IMR-90 (cell line): ENCODE measurements at regions not wholly inside any gene's neighbourhood (a gene's known extent, or its start where the extent isn't known, plus 50 kb on each side); places are given as distances from the start of the nearest gene placed in this dataset.
"Not testable (repeated sequence)": the region's sequence is repeated elsewhere in the genome, so short reads cannot be mapped to it uniquely, and the experiment has no call there.

Experiments
- ATAC-seq: fragments of 200-7000 bp; cut with Tn5 transposase; 2 replicates; pipeline ENCODE4 v1.9.1; 2020; ENCODE audit warnings: low read depth, mild to moderate bottlenecking, moderate library complexity
- BruUV-seq: library from RNA; stranded (reverse); fragments of 400-500 nt; replicated peaks from 2 replicates; lab custom pipeline; 2021; lab: Mats Ljungman, UMichigan
- CTCF ChIA-PET: fragments of 300-600 bp; formaldehyde crosslinking; extraction: SDS; loops from one replicate; lab custom pipeline; 2021; ENCODE audit warnings: antibody characterized with exemption; lab: Yijun Ruan, JAX
- POLR2A ChIA-PET: fragments of 300-600 bp; sonication (Branson Sonifier 250); formaldehyde crosslinking; loops from one replicate; lab custom pipeline; 2022; ENCODE audit warnings: antibody characterized with exemption; ENCODE audit not compliant: unreplicated experiment; lab: Charles Lee
- DNase-seq: peaks from one replicate; pipeline ENCODE4 v3.0.0; 2013
- H2AFZ ChIP-seq: replicated peaks from 2 replicates; pipeline ENCODE3; 2013; ENCODE audit warnings: low read length, mild to moderate bottlenecking; ENCODE audit not compliant: poor library complexity
- H2AK5ac ChIP-seq: 2 replicates; pipeline ENCODE4 v1.6.1; 2013; ENCODE audit warnings: low read depth, low read length, inconsistent platforms
- H2AK9ac ChIP-seq: replicated peaks from 2 replicates; pipeline ENCODE3; 2013; ENCODE audit warnings: mild to moderate bottlenecking, low read depth, low read length, moderate library complexity; ENCODE audit not compliant: poor library complexity
- H2BK120ac ChIP-seq: 2 replicates; pipeline ENCODE4 v1.6.1; 2013; ENCODE audit warnings: low read depth, low read length, inconsistent platforms
- H2BK15ac ChIP-seq: 3 replicates; pipeline ENCODE4 v1.6.1; 2013; ENCODE audit warnings: low read depth, low read length, inconsistent platforms
- H2BK20ac ChIP-seq: 2 replicates; pipeline ENCODE4 v1.6.1; 2013; ENCODE audit warnings: low read depth, mild to moderate bottlenecking, inconsistent platforms, low read length, moderate library complexity
- H2BK5ac ChIP-seq: 2 replicates; pipeline ENCODE4 v1.6.1; 2013; ENCODE audit warnings: mild to moderate bottlenecking, low read depth, low read length, inconsistent platforms; ENCODE audit not compliant: poor library complexity, severe bottlenecking
- H3K14ac ChIP-seq: replicated peaks from 2 replicates; pipeline ENCODE4 v1.6.1; 2013; ENCODE audit warnings: low read depth, low read length, inconsistent platforms
- H3K18ac ChIP-seq: 2 replicates; pipeline ENCODE4 v1.6.1; 2013; ENCODE audit warnings: low read depth, low read length, control low read depth
- H3K23ac ChIP-seq: 2 replicates; pipeline ENCODE4 v1.6.1; 2013; ENCODE audit warnings: low read depth, low read length, inconsistent platforms
- H3K27ac ChIP-seq: 2 replicates; pipeline ENCODE4 v1.5.1; 2013; ENCODE audit warnings: mild to moderate bottlenecking, control low read depth, low read length; ENCODE audit not compliant: insufficient read depth
- H3K27me3 ChIP-seq: 2 replicates; pipeline ENCODE4 v1.6.1; 2013; ENCODE audit warnings: low read length; ENCODE audit not compliant: control insufficient read depth, insufficient read depth
- H3K36me3 ChIP-seq: 2 replicates; pipeline ENCODE4 v1.6.1; 2013; ENCODE audit warnings: low read length, mixed read lengths; ENCODE audit not compliant: control insufficient read depth, insufficient read depth
- H3K4ac ChIP-seq: 2 replicates; pipeline ENCODE4 v1.6.1; 2013; ENCODE audit warnings: low read depth, low read length, inconsistent platforms
- H3K4me1 ChIP-seq: 2 replicates; pipeline ENCODE4 v1.6.1; 2013; ENCODE audit warnings: low read length, mixed read lengths; ENCODE audit not compliant: control insufficient read depth, insufficient read depth
- H3K4me2 ChIP-seq: 2 replicates; pipeline ENCODE4 v1.6.1; 2013; ENCODE audit warnings: low read depth, mild to moderate bottlenecking, control low read depth, low read length, moderate library complexity
- H3K4me3 ChIP-seq: 2 replicates; pipeline ENCODE4 v1.5.1; 2013; ENCODE audit warnings: low read depth, mild to moderate bottlenecking, control low read depth, low read length, moderate library complexity; ENCODE audit not compliant: insufficient read depth
- H3K56ac ChIP-seq: 2 replicates; pipeline ENCODE4 v1.6.1; 2013; ENCODE audit warnings: low read length, inconsistent platforms; ENCODE audit not compliant: insufficient read depth; ENCODE audit errors: extremely low read depth
- H3K79me1 ChIP-seq, 2 experiments: 2 replicates each; pipeline ENCODE4 v1.6.1; 2013; ENCODE audit warnings: low read length in 2 of 2, inconsistent platforms in 1 of 2, low read depth in 1 of 2
- H3K9ac ChIP-seq: 2 replicates; pipeline ENCODE4 v1.6.1; 2013; ENCODE audit warnings: low read depth, low read length, control low read depth
- H3K9me1 ChIP-seq: 2 replicates; pipeline ENCODE4 v1.6.1; 2013; ENCODE audit warnings: low read length, inconsistent platforms; ENCODE audit not compliant: insufficient read depth
- H3K9me3 ChIP-seq: 2 replicates; pipeline ENCODE4 v1.6.1; 2013; ENCODE audit warnings: low read length; ENCODE audit not compliant: control insufficient read depth, insufficient read depth
- H4K20me1 ChIP-seq: 2 replicates; pipeline ENCODE4 v1.6.1; 2013; ENCODE audit warnings: low read length, inconsistent platforms; ENCODE audit not compliant: insufficient read depth
- H4K5ac ChIP-seq: 2 replicates; pipeline ENCODE4 v1.6.1; 2013; ENCODE audit warnings: mild to moderate bottlenecking, low read depth, low read length, control low read depth
- H4K8ac ChIP-seq, 2 experiments: 2 replicates each; pipeline ENCODE4 v1.6.1; 2013; ENCODE audit warnings: low read depth in 2 of 2, low read length in 2 of 2, control low read depth in 1 of 2, inconsistent platforms in 1 of 2
- H4K91ac ChIP-seq: 2 replicates; pipeline ENCODE4 v1.6.1; 2013; ENCODE audit warnings: low read depth, low read length, inconsistent platforms; ENCODE audit not compliant: insufficient read depth
- FOS ChIP-seq: fragments of 150-350 bp; IDR thresholded peaks from 2 replicates; pipeline ENCODE4 v1.6.1; 2016; ENCODE audit warnings: low read depth, low read length
- MAZ ChIP-seq: IDR thresholded peaks from 2 replicates; pipeline ENCODE4 v1.6.1; 2012; ENCODE audit warnings: low read depth, mild to moderate bottlenecking, low read length, improper control_type of control experiment, moderate library complexity, borderline replicate concordance
- POLR2A ChIP-seq: IDR thresholded peaks from 2 replicates; pipeline ENCODE4 v1.6.1; 2012; ENCODE audit warnings: mild to moderate bottlenecking, low read depth, low read length
- WGBS, 2 experiments: methylation state at CpG; one replicate each; pipeline versions ENCODE4 v1.1.5 to v1.1.7; 2013; ENCODE audit warnings: missing lambda C conversion rate in 2 of 2; ENCODE audit not compliant: insufficient read length in 1 of 2; ENCODE audit errors: extremely low coverage in 2 of 2; 5-methylcytosine and 5-hydroxymethylcytosine counted together
- dilution Hi-C: fragments of 300-500 bp; cut with HindIII; formaldehyde crosslinking; loops from one replicate; pipeline ENCODE4 v1.14.3; 2018; ENCODE audit warnings: low sequenced_read_pairs; ENCODE audit not compliant: unreplicated experiment
- in situ Hi-C: fragments of 300-500 bp; cut with MboI; formaldehyde crosslinking; loops from 3 replicates; pipeline ENCODE4 v1.14.3; 2019; ENCODE audit warnings: low sequenced_read_pairs, inconsistent platforms, mixed read lengths
- intact Hi-C: fragments of 100-400 bp; cut with micrococcal nuclease; formaldehyde crosslinking; loops from 2 replicates; pipeline ENCODE4 v1.10.0; 2022
- TF ChIP-seq, protein P1 (sequence below): fragments of 150-350 bp; IDR thresholded peaks from 2 replicates; pipeline ENCODE4 v1.6.1; 2017; ENCODE audit warnings: mild to moderate bottlenecking, antibody characterized with exemption, low read length, low read depth

DNA sequence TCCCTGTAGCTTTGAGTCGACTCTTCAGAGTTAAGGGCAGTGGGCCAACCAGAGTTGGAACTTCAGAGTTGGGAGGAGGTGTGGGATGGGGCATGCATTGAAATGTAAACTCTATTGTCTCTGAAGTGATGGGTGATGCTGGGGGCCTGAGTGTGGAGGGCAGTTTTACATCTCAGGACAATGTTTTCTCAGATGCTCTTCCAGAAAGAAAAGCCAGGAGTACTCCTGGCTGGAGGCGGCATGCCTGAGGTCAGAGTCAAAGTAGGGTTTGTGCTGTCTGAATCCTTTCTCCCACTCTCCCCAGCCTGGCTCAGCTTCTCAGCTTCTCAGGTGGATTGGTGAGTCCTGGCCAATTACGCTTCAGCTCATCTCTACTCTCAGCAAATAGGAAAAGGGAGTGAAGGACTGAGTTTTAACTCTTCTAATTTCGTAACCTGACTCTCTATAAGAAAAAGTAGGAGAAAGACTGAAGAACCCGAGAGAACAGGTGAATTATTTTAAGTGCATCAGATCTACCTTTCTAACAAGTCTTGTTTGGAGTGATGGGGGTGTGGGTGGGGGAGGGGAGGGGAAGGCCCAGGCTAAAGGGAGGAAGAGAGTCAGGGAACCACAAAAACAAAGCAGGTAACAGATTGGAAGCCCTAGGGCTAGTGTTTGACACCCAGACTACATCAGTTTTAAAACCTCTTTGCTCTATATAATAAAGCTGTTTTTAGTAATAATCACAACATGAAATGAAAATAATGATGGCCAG lies 107.5 kb upstream of the PELI1 start:
- Histone ChIP-seq H3K79me1 (no peaks in the 10 kb centered on the region), H3K27me3 (peaks cover 18% of the 10 kb centered on the region), H3K56ac (no peak overlapping the region), H4K5ac (no peak overlapping the region), H2BK5ac (no peak overlapping the region), H4K91ac (no peak overlapping the region), H3K23ac (no peak overlapping the region), H2AFZ (no peak overlapping the region), H3K36me3 (no peaks in the 10 kb centered on the region), H4K20me1 (no peaks in the 10 kb centered on the region), H2AK9ac (no peak overlapping the region), H2BK120ac (no peak overlapping the region), H3K14ac (no peak overlapping the region), H2BK15ac (no peak overlapping the region), H3K18ac (no peak overlapping the region), H3K9me3 (no peaks in the 10 kb centered on the region), H2BK20ac (no peak overlapping the region), H3K27ac (no peak overlapping the region), H3K4me1 (no peaks in the 10 kb centered on the region), H2AK5ac (no peak overlapping the region), H4K8ac (no peak overlapping the region), H3K4me2 (no peak overlapping the region), H3K4me3 (no peak overlapping the region), H3K9ac (no peak overlapping the region), H3K9me1 (no peaks in the 10 kb centered on the region), H3K4ac (no peak overlapping the region)
- ChIA-PET POLR2A (no interaction called here), CTCF (no interaction called here)
- TF ChIP-seq MAZ (no peak), POLR2A (no peak), FOS (no peak)
- TF ChIP-seq, protein P1, sequence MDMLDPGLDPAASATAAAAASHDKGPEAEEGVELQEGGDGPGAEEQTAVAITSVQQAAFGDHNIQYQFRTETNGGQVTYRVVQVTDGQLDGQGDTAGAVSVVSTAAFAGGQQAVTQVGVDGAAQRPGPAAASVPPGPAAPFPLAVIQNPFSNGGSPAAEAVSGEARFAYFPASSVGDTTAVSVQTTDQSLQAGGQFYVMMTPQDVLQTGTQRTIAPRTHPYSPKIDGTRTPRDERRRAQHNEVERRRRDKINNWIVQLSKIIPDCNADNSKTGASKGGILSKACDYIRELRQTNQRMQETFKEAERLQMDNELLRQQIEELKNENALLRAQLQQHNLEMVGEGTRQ, result no peak
- intact Hi-C loops, result no loop called here
- DNase-seq (no peak), ATAC-seq (no peak)
- no TSS peak for BruUV-seq
- dilution Hi-C loops, result no loop called here
- WGBS, 2 experiments, result no CpG with 5 or more reads among the region's 5 CpGs
- in situ Hi-C loops, result no loop called here

DNA sequence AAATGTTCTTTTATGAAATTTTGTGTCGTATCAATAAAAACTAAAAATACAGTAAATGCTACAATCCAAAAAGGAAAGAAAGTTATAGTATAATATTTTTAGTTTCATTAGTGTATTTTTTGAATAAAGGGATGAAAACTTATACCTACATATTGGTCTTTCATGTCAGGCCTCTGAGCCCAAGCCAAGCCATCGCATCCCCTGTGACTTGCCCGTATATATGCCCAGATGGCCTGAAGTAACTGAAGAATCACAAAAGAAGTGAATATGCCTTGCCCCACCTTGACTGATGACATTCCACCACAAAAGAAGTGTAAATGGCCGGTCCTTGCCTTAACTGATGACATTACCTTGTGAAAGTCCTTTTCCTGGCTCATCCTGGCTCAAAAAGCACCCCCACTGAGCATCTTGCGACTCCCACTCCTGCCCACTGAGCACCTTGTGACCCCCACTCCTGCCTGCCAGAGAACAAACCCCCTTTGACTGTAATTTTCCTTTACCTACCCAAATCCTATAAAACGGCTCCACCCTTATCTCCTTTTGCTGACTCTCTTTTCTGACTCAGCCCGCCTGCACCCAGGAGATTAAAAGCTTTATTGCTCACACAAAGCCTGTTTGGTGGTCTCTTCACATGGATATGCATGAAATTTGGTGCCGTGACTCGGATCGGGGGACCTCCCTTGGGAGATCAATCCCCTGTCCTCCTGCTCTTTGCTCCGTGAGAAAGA lies 108.2 kb upstream of the PELI1 start:
- H2AK9ac ChIP-seq, H3K56ac ChIP-seq, ATAC-seq, H3K23ac ChIP-seq, H4K5ac ChIP-seq, H4K20me1 ChIP-seq, H3K27ac ChIP-seq, H3K36me3 ChIP-seq, H3K14ac ChIP-seq, H2BK20ac ChIP-seq, H3K4me1 ChIP-seq, H4K91ac ChIP-seq, H3K4ac ChIP-seq, dilution Hi-C loops, H3K9ac ChIP-seq, H3K9me1 ChIP-seq, H4K8ac ChIP-seq, H2BK15ac ChIP-seq, BruUV-seq, H2BK120ac ChIP-seq, H3K4me3 ChIP-seq, H2AFZ ChIP-seq, intact Hi-C loops, H3K18ac ChIP-seq, H3K79me1 ChIP-seq, H2BK5ac ChIP-seq, POLR2A ChIA-PET, DNase-seq, in situ Hi-C loops, H2AK5ac ChIP-seq, H3K4me2 ChIP-seq, CTCF ChIA-PET, H3K9me3 ChIP-seq: not testable (repeated sequence)
- WGBS, 2 experiments, result 71% methylated on average over 1 of the region's 11 CpGs; no CpG with 5 or more reads in 1 of the 2 experiments
- peaks cover 13% of the 10 kb centered on the region for H3K27me3 ChIP-seq
